GM19025 (cell line): ENCODE measurements at regions not wholly inside any gene's neighbourhood (a gene's known extent, or its start where the extent isn't known, plus 50 kb on each side); places are given as distances from the start of the nearest gene placed in this dataset.

Experiments
- ATAC-seq: cut with Tn5 transposase; IDR thresholded peaks from one replicate; pipeline ENCODE4 v1.9.1; 2021; ENCODE audit warnings: mild to moderate bottlenecking, low read depth, moderate library complexity; ENCODE audit not compliant: unreplicated experiment

DNA sequence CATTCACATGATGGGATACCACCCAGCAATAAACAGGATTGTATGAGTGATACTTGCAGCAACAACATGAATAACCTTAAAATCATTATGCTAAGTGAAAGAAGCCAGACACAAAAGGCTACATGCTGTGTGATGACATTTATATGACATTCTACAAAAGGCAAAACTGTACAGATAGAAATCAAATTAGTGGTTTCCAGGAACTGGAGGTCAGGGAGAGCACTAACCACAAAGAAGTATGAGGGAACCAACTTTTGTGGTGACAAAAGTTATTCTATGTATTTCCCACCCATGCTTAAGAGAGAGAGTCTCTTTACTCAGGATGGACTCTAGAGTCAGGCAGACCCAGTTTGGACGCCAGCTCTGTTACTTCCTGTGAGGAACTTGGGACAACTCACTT, 364.5 kb upstream of the DAB1 start:
- no peak for ATAC-seq

DNA sequence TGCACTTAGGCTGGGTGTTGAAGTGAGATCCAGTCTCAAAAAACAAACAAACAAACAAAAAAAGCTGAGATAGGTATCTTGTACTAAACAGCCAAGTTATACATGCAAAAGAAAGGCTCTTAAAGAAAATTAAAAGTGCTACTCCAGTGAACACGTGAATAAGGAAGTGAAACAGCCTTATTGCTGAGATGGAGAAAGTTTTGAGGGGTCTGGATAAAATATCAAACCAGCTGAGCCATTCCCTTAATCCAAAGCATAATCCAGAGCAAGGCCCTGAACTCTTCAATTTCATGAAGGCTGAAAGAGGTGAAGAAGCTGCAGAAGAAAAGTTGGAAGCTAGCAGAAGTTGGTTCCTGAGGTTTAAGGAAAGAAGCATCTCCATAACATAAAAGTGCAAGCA, 360.5 kb upstream of the DAB1 start:
- no peak for ATAC-seq

DNA sequence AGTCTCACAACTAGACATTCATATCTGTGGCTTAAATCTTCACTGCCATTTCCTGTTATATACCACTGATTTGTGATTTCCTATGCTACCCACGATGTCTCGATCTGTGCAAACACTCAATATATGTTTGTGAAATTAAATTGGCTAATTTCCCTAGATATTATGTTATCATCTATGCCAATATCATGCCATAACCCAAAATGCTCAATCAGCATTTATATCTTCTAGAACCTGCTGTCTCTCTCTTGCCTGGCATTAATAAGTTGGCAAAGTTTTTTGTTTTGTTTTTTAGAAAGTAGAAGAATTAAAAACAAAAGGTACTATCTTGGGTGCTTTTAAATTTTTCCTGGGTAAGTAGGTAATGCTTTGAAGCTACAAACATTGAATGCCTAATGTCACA, 358.5 kb upstream of the DAB1 start:
- no peak for ATAC-seq

DNA sequence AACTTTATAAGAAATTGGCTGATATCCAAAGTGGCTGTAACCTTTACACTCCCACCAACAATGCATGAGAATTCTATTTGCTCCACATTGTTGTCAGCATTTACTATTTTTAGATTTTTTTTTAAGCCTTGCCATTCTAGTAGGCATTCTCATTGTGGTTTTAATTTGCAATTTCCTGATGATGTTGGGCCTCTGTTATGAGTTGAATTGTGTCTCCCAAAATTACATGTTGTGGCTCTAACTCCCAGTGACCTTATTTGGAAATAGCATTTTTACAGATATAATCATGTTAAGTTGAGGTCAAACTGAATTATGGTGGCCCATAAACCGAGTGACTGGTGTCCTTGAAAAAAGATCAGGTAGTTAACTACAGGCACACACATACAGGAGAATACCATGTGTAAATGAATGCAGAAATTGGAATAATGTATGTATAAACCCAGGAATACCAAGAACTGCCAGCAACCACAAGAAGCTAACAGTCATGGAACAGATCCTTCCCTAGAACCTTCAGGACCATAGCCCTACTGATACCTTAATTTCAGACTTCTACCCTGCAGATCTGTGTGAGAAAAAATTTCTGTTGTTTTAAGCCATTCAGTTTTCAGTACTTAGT, 348.8 kb upstream of the DAB1 start:
- ATAC-seq: no peak

DNA sequence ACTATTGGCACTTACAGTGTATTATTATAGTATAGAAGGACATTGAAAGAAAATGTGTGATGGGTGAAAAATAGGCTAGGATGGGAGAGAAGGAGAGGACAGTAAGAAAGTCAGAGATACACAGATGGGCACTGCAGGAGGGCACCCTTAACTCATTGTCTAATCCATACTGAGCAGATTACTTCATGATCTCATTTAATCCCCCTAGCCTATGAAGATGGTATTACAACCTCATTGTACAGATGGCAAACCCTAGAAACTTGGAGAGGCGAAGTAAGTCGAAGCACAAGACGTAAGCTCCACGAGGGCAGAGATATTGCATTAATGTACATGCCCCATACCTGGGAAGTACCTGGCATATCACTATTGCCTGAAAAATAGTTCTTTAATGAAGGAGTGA, 346.9 kb upstream of the DAB1 start:
- no peak for ATAC-seq

DNA sequence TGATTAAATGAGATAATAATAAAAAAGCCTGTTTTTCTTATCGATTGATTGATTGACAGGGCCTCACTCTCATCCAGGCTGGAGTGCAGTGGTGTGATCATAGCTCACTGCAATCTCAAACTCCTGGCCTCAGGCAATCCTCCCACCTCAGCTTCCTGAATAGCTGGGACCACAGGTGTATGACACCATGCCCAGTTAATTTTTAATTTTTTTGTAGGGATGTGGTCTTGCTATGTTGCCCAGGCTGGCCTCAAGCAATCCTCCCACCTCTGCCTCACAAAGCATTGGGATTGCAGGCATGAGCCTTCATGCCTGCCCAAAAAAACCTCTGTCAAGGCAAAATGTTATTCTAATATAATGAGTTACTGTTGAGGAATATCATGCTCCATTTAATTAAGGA, 346.4 kb upstream of the DAB1 start:
- ATAC-seq: no peak

DNA sequence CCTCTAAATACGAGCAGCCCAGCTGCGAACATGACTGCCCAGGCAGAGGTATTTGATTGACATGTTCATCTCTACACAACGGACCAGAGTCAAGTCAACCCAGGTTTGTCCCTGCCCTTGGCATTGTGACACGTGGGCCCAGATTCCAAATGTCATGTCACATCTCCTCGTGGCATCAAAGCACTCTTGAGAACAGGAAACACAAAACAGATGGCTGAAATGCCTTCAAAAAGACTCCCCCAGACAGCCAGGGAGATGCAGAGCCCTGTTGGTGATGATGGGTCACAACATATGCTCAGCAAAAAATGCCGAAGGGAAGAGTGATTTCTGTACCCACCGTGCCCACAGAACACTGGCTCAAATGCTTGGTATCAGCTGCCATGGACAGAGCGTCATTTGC, 337.8 kb upstream of the DAB1 start:
- ATAC-seq: no peak

DNA sequence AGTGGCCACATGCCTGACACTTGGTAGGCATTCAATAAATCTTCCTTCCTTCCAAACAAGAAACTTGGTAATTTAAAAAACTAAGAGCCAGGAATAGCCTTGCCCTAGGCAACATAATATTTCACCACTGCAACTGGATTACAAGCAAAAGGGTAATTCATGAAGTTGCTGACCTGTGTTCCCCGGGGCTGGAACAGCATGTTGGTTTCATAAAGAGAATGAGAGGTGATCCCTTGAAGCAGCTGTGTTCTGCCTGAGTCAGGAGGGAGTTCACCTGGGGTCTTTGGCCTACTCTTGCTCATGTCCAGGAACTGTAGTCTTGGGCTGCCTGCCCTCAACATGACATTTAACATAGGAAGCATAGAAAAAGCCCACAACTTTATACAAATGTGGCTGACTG, 329.0 kb upstream of the DAB1 start:
- ATAC-seq: no peak

DNA sequence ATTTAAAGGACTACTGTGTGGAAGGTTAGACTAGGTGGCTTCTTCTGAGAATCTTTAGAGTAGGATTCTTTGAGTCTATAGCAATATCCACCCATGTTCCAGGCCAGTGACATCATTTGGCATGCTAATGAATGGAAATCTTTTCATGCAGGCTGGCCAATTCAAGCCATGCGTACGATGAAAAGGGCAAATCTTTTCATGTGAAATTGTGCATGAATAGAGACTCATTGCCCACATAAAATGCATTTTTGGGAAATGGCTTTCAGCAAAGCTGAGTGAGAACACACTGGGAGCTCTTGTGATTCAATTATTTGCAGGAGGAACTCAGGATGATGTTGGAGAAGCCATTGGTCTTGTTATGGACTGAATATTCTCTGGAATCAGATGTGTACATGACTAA, 324.9 kb upstream of the DAB1 start:
- ATAC-seq: no peak

DNA sequence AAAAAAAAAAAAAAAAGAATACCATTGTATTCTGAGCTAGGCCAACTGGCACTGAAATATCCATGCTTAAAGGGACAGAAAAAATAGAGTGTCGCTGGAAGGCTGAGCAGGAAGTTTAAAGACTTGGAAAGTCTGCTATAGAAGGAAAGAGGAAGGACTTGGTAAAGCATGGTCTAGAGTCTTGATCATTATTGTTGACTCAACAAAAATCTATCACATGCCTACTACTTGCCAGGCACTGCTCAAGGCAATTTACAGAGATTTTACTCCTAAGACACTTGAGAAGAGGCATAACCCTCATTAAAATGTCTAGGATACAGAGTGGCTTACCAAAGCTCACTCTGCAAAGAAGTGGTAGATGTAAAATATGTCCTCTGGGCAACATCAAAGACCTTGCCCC, 324.0 kb upstream of the DAB1 start:
- ATAC-seq: no peak

DNA sequence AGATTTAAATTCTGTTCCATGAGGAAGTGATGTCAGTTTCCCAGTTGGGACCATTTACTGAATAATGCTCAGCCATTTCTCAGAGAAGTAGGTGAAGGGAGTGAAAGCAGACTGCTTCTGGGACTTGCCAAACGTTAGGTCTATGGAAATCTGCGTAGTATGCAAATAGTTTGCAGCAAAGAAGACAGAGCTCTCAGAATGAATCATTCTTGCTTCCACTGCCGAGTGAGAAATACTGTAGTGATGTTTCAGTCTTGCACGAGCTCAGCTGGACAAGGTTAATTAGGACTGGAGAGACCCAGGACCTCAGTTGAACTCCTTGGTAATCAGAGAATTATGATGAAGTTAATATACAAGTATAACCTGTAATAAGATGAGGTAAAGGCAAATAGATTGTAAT, 317.7 kb upstream of the DAB1 start:
- ATAC-seq: peak; percentile 90

DNA sequence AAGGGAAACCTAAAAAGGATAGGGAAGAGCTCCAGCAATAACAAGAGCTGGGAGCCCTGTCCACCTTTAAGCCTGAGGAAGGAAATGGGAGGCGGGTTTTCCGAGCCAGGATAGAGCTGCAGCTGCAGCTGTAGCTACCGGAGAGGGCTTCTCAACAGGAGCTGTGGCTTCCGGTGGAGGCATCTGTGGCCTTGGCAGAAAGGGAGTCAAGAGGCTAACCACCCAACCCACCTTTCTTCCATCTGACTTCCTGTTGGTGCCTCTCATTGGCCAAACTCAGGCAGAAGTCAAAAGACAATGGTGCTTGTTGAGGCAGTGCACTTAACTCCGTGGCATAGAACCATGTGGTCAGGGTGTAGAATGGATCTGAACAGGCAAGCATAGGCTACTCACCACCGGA, 313.1 kb upstream of the DAB1 start:
- ATAC-seq: no peak

DNA sequence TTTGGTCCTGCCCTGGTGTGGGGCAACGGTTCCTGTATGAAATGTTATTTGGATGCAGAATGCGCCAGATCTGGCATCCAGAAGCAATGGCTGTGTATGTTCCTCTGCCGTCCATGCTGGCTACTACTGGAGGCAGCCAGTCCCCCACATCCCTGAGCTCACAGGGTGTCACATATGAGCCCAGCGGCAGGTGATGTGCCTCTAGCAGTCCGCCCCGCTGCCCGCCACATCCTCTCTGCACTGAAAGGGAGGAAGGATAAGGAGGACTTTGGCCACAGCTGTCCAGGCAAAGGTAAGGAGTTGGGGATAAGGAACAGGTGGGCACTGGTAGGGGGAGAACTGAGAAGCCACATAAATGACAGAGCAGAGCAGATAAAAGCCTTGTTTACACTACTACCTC, 305.3 kb upstream of the DAB1 start:
- ATAC-seq: no peak

DNA sequence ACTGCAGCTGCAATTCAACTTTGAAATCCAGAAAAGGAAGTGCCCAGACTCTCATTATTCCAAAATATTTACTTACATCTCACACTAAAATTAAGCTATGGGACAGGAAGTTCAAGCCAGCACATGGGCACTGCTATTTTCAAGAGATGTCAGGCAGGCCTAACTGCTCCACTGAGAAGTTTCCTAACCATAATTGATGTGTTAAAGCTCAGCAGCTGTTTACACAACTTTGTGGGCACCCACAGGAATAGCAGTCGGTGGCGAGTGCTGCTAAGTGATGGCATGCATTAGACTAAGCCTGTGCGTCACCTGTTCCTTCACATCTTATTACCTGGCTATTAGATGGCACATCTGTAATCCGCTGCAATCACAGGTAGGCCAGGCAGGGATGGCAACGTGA, 303.3 kb upstream of the DAB1 start:
- no peak for ATAC-seq

DNA sequence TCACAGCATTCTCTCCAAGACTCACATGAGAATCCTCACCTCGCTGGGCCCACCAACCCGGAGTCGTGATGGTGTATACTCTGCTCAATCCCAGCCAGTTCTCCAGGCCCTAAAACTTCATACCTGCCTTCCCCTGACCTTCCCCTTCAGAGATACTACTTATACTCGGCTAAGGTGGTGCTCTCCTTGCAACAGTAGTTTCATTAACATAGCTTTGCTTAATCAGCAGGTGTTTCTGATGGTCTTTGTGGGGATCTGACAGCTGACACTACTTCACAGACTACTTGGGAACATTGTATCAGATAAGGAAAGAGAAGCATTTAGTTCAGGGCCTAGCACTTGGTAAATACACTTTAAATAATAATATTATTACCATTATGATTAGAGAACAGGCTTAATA, 301.5 kb upstream of the DAB1 start:
- no peak for ATAC-seq

DNA sequence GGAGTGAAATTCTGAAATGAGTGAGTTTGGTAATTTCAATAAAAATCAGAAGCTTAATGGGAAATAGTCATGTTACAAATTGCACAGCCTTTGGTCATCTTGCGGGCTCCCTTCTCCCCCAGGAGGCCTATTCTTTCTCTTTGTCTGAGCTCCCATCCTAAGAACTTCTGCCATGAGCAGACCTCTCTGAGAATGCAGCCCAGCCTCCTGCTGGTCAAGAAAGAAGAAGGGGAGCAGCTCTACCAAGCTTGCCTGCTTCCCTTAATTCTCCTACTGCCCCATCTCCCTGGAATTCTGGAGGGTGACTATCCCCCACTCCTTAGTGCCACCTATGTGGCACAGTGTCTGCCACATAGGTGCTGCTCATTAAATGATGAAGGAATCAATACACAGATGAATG, 300.7 kb upstream of the DAB1 start:
- ATAC-seq: no peak

DNA sequence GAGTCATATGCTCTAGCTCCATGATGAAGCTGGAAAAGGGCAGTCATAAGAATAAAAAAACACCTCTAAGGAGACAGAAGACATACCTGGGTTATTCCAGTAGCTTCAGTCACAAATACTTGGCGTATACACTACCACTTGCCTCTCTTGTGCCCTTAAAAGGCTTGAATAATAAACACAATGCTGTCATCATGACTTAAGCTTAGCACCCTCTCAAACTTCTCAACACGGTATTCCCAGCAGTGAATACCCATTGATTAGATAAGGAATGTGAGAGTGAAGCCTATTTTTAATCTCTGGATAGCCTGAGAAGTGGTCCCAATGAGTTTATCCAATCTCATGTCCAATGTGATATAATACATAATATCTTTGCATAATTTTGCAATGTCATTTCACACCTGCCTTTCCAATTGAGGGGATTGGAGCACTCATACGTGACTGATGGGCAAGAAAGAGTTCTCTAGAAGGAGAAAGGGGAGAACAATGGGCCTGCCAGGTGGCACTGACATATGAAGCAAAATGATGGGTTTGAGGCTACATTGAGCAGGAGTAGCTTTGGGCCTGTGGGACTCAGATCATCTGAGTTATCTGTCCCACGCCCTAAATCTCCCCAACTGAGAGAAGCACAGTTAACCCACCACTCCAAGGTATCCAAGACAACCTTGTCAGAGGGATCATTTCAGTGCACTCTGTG, 298.6 kb upstream of the DAB1 start:
- ATAC-seq: no peak

DNA sequence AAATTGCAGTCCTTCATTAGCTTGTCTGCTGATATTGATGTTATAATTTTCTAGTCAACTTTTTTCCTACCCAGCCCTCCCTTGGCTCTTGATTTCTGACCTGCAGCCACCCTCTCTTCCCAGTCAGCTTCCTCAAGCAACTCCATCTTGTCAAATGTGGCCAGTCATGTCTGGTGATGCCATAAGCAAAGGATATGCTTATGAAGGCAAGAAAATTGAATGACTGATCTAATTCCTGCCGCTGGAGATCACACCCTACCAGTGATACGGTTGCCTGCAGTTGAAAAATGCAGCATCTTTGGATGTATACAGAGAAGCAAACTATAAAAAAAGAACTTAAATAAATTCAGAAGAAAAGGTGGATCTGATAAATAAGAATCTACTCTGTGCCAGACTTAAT, 297.1 kb upstream of the DAB1 start:
- no peak for ATAC-seq

DNA sequence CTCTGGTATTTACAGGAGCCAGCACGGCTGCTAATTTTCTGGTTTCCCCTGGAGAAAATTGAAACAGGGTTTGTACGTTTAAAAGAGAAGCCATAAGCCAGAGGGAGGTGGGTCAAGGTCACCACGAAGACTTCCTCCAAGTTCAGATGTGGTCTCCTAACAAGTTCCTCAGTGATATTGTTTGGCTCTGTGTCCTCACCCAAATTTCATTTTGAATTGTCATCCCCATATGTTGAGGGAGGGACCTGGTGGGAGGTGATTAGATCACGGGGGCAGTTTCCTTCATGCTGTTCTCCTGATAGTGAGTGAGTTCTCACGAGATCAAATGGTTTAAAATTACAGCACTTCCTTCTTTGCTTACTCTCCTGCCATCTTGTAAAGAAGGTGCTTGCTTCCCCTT, 295.4 kb upstream of the DAB1 start:
- no peak for ATAC-seq

DNA sequence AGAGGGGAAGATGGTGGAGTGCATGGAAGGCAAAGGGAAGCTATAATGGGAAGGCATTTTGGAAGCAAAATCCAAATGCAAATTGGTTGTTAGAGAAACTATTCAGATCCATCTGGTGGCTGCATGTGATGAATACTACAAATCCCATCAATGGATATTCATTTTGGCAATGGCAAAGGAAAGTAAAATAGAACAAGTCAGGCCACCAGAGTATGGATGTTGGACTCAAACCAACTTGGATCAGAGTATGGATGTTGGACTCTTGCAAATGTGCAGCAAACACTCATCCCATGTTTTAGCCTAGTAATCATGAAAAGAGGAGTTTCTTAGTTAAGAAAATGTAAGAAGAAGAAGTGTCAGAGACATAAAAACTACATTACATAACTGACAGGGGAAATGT, 289.6 kb upstream of the DAB1 start:
- ATAC-seq: no peak

DNA sequence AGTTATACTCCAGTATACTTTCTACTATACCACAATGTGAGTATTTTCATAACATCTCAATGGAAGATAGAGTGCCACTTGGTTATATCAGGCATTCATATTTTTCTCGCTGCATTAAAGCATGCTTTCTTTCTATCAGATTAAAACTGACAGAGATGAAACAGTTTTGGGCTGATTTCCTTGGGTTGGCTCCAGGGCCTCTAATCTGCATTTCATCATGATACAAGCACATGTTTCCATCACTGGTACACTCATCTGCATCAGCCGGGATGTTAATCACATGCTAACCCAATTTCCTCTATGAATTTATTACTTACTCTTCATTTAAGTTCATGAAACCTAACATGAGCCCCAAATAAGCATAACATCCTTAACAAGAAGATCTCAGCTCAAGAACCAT, 289.0 kb upstream of the DAB1 start:
- no peak for ATAC-seq

DNA sequence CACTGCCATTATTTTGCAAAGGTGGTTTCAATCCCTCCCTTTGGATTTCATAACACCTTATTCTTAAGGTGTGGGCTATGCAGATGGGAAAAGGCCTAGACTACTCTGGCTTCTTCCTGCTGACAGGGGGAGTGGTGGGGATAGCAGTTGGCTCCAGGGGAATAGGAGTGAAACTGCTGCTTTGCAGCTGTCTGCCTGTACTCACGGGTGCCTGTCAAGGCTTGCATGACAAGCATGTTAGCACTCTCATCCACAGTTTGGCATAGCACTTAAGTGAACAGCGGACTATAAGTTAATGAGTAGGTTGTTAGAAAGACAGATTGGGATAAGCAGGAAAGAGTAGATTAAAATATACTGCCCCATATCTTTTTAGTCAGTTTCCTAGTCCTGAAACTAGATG, 287.5 kb upstream of the DAB1 start:
- no peak for ATAC-seq

DNA sequence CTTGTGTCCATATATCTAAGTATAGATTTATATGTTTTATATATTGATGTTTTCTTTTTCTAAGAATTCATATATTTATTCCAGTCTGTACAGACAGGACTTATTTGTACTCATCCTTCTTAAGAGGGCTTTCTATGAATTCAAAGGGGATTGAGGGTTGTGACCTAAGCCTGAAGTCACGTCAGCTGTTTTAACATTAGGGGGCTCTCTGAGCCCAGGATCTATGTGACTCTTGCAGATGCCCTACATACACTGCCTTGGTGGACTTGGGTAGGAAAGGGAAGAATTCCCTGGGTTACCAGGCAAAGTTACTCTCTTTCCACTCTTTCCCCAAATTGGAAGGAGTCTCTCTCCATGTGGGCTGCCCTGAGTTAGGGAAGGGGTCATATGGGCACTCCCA, 283.8 kb upstream of the DAB1 start:
- no peak for ATAC-seq
